ENCODE measurements at regions not wholly inside any gene's neighbourhood (a gene's known extent, or its start where the extent isn't known, plus 50 kb on each side); places are given as distances from the start of the nearest gene placed in this dataset.
"Not testable (repeated sequence)": the region's sequence is repeated elsewhere in the genome, so short reads cannot be mapped to it uniquely, and the experiment has no call there.

DNA sequence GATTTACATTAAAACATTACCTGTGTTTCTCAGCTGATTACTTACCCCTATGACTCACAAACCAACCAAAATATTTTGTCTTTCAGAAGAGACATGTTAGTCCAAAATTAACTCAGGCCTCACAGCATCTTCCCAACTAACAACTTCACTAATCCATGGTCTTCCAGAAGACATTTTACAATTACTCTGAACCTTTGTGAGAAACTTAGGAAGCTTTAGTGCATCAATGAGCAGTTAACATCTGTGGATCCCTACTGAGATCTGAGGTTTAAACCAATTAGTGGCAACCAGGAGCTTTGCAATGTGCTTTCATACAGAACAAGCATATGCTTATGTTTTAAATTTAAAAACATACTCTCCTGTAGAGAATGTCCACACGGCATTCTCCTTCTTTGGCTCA lies 269.7 kb downstream of the UBE3D start:
- WGBS: 52% methylated on average over 1 of the region's 1 CpG
- Histone ChIP-seq H3K4me1 (no peaks in the 10 kb centered on the region), H3K27me3 (no peaks in the 10 kb centered on the region), H3K27ac (no peak overlapping the region), H3K4me3 (no peak overlapping the region), H3K9me3 (no peaks in the 10 kb centered on the region), H3K36me3 (no peaks in the 10 kb centered on the region)
- TF ChIP-seq, protein P1, sequence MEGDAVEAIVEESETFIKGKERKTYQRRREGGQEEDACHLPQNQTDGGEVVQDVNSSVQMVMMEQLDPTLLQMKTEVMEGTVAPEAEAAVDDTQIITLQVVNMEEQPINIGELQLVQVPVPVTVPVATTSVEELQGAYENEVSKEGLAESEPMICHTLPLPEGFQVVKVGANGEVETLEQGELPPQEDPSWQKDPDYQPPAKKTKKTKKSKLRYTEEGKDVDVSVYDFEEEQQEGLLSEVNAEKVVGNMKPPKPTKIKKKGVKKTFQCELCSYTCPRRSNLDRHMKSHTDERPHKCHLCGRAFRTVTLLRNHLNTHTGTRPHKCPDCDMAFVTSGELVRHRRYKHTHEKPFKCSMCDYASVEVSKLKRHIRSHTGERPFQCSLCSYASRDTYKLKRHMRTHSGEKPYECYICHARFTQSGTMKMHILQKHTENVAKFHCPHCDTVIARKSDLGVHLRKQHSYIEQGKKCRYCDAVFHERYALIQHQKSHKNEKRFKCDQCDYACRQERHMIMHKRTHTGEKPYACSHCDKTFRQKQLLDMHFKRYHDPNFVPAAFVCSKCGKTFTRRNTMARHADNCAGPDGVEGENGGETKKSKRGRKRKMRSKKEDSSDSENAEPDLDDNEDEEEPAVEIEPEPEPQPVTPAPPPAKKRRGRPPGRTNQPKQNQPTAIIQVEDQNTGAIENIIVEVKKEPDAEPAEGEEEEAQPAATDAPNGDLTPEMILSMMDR (IDR thresholded peaks at IDR 0.05): no peak
- TF ChIP-seq EP300 (IDR thresholded peaks at IDR 0.05) (no peak), POLR2A (IDR thresholded peaks at IDR 0.05) (no peak), POLR2AphosphoS5 (IDR thresholded peaks at IDR 0.05) (no peak)
- no peak for DNase-seq (ENCODE audit: low spot score in 2 of 2)

DNA sequence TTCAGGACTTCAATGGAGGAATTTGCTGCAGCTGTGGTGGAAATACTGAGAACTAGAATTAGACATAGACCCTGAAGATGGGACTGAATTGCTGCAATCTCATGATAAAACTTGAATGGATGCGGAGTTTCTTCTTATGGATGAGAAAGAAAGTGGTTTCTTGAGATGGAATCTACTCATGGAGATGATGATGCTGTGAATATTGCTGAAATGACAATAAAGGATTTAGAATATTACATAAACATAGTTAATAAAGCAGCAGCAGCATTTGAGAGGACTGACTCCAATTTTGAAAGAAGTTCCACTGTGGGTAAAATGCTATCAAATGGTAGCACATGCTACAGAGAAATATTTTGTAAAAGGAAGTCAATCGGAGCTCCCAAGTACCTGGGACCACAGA lies 264.6 kb downstream of the UBE3D start:
- Histone ChIP-seq H3K27me3 (no peaks in the 10 kb centered on the region), H3K27ac (no peak overlapping the region), H3K4me1 (no peaks in the 10 kb centered on the region), H3K36me3 (no peaks in the 10 kb centered on the region), H3K4me3 (no peak overlapping the region), H3K9me3 (no peaks in the 10 kb centered on the region)
- no peak for DNase-seq (ENCODE audit: low spot score in 2 of 2)
- WGBS: 100% methylated on average over 2 of the region's 2 CpGs
- TF ChIP-seq POLR2AphosphoS5 (IDR thresholded peaks at IDR 0.05): no peak
- no peak for TF ChIP-seq POLR2A (IDR thresholded peaks at IDR 0.05)
- TF ChIP-seq, protein P1 (IDR thresholded peaks at IDR 0.05): no peak
- no peak for TF ChIP-seq EP300 (IDR thresholded peaks at IDR 0.05)

DNA sequence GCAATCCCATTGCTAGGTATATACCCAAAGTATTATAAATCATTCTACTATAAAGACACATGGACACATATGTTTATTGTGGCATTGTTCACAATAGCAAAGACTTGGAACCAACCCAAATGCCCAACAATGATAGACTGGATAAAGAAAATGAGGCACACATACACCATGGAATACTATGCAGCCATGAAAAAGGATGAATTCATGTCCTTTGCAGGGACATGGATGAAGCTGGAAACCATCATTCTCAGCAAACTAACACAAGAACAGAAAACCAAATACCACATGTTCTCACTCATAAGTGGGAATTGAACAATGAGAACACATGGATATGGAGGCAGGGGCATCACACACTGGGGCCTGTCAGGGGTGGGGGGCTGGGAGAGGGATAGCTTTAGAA lies 249.4 kb downstream of the UBE3D start:
- not testable (repeated sequence) for H3K4me1 ChIP-seq; H3K27me3 ChIP-seq; DNase-seq (ENCODE audit: low spot score in 2 of 2); H3K4me3 ChIP-seq; H3K36me3 ChIP-seq; H3K27ac ChIP-seq; H3K9me3 ChIP-seq

DNA sequence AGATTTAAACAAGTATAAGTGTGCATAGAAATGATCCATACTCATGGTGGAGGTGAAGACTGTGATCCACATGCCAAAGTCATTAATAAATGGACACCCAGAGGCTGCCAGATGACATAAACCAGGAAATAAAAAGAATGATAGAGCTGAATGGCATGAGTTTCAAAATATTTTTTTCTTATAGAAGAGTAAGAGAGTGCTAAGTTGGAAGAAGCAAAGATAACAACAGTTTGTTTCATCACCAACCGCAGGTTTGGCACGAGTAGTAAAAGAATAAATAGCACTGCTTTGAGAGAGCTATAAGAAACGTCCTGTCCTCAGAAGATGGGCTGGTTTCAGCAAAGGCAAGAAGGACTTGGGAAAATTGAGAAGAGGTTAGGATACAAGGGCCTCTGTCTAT lies 246.9 kb downstream of the UBE3D start:
- H3K36me3 ChIP-seq: no peaks in the 10 kb centered on the region
- no peaks in the 10 kb centered on the region for H3K4me1 ChIP-seq
- H3K27ac ChIP-seq: no peak overlapping the region
- H3K9me3 ChIP-seq: no peaks in the 10 kb centered on the region
- H3K27me3 ChIP-seq: no peaks in the 10 kb centered on the region
- WGBS: 66% methylated on average over 3 of the region's 3 CpGs
- DNase-seq (ENCODE audit: low spot score in 2 of 2): no peak
- TF ChIP-seq EP300 (IDR thresholded peaks at IDR 0.05) (no peak), POLR2A (IDR thresholded peaks at IDR 0.05) (no peak), POLR2AphosphoS5 (IDR thresholded peaks at IDR 0.05) (no peak)
- TF ChIP-seq, protein P1 (IDR thresholded peaks at IDR 0.05): no peak
- no peak overlapping the region for H3K4me3 ChIP-seq

DNA sequence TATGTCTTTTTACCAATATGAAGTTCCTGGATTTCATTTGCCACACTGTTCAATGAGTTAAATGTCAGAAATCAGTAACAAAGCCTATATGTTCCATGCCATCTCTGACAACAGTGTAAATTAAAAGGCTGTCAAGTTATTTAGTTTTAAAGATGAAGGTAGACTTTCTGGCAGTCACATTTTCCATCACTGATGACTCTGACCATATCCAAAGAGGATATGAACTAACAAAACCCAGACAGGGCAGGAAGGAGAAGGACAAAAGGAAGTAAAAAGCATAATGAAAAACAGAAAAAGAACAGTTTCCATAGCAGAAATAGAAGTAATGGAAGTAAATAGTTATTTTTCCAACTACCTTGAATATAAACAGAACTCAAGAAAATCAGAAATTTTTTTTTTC lies 242.3 kb downstream of the UBE3D start:
- Histone ChIP-seq H3K27me3 (no peaks in the 10 kb centered on the region), H3K4me3 (no peak overlapping the region), H3K36me3 (no peaks in the 10 kb centered on the region), H3K4me1 (no peaks in the 10 kb centered on the region), H3K9me3 (no peaks in the 10 kb centered on the region), H3K27ac (no peak overlapping the region)
- no peak for DNase-seq (ENCODE audit: low spot score in 2 of 2)
- TF ChIP-seq POLR2A (IDR thresholded peaks at IDR 0.05): no peak
- TF ChIP-seq, protein P1 (IDR thresholded peaks at IDR 0.05): no peak
- TF ChIP-seq EP300 (IDR thresholded peaks at IDR 0.05): no peak
- TF ChIP-seq POLR2AphosphoS5 (IDR thresholded peaks at IDR 0.05): no peak

DNA sequence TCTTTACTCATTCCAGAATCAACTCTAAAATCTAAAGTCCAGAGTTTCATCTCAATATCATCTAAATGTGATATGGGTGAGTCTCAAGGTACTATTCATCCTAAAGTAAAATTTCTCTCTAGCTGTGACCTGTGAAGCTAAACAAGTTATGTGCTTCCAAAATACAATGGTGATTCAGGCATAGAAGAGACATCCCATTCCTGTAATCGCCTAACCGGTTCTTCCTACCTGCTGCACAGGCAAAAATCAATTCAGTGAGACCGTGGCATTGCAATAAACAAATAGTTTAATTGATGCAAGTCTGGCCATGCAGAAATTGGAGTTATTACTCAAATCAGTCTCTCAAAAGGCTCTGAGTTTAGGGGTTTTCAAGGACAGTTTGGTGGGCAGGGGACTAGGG lies 232.8 kb downstream of the UBE3D start:
- H3K4me1 ChIP-seq: no peaks in the 10 kb centered on the region
- H3K27ac ChIP-seq: no peak overlapping the region
- no peaks in the 10 kb centered on the region for H3K36me3 ChIP-seq
- no peak for DNase-seq (ENCODE audit: low spot score in 2 of 2)
- H3K27me3 ChIP-seq: no peaks in the 10 kb centered on the region
- no peaks in the 10 kb centered on the region for H3K9me3 ChIP-seq
- TF ChIP-seq POLR2AphosphoS5 (IDR thresholded peaks at IDR 0.05): no peak
- no peak for TF ChIP-seq POLR2A (IDR thresholded peaks at IDR 0.05)
- TF ChIP-seq, protein P1 (IDR thresholded peaks at IDR 0.05): no peak
- TF ChIP-seq EP300 (IDR thresholded peaks at IDR 0.05): no peak
- no peak overlapping the region for H3K4me3 ChIP-seq
- WGBS: 67% methylated on average over 3 of the region's 3 CpGs

Data from suprapubic skin (tissue), 4 donors.